ENCODE measurements at regions not wholly inside any gene's neighbourhood (a gene's known extent, or its start where the extent isn't known, plus 50 kb on each side); places are given as distances from the start of the nearest gene placed in this dataset.

- TF ChIP-seq CTCF (IDR thresholded peaks at IDR 0.05; ENCODE audit: insufficient read depth, low read length) (no peak), POLR2AphosphoS5 (IDR thresholded peaks at IDR 0.05; ENCODE audit: low read depth) (no peak), GABPA (IDR thresholded peaks at IDR 0.05; ENCODE audit: low read depth) (no peak)
Measured at GRCh38 chr1:121517586-121518230, 332.9 kb downstream of the SRGAP2C start.
